Mesenchymal stem cell (in vitro differentiated cells and primary cell): ENCODE measurements at regions not wholly inside any gene's neighbourhood (a gene's known extent, or its start where the extent isn't known, plus 50 kb on each side); places are given as distances from the start of the nearest gene placed in this dataset.

Experiments used
- DNase-seq: peaks from one replicate; pipeline ENCODE4 v3.0.0-alpha.2; 2013
- H2AFZ ChIP-seq: one replicate; pipeline ENCODE4 v1.6.1; 2013; ENCODE audit warnings: low read depth, mild to moderate bottlenecking, control low read depth, inconsistent platforms, low read length, moderate library complexity
- H2AK5ac ChIP-seq: 2 replicates; pipeline ENCODE4 v1.6.1; 2013; ENCODE audit warnings: low read length, moderate library complexity, mild to moderate bottlenecking, inconsistent platforms; ENCODE audit not compliant: severe bottlenecking
- H2BK120ac ChIP-seq: one replicate; pipeline ENCODE4 v1.6.1; 2013; ENCODE audit warnings: low read depth, mild to moderate bottlenecking, inconsistent platforms, low read length, moderate library complexity
- H2BK12ac ChIP-seq, 2 experiments: one replicate each; pipeline ENCODE4 v1.6.1; 2013; ENCODE audit warnings: inconsistent platforms in 2 of 2, low read length in 2 of 2, mild to moderate bottlenecking in 2 of 2, moderate library complexity in 2 of 2, control low read depth in 1 of 2
- H2BK15ac ChIP-seq: one replicate; pipeline ENCODE4 v1.6.1; 2013; ENCODE audit warnings: mild to moderate bottlenecking, low read depth, inconsistent platforms; ENCODE audit not compliant: poor library complexity, severe bottlenecking
- H2BK5ac ChIP-seq: 2 replicates; pipeline ENCODE4 v1.6.1; 2013; ENCODE audit warnings: low read depth, mild to moderate bottlenecking, low read length, control low read depth, inconsistent platforms; ENCODE audit not compliant: poor library complexity, severe bottlenecking
- H3K14ac ChIP-seq, 2 experiments: one replicate each; pipeline ENCODE4 v1.6.1; 2013; ENCODE audit warnings: inconsistent platforms in 2 of 2, low read length in 2 of 2, control low read depth in 1 of 2, mild to moderate bottlenecking in 1 of 2, moderate library complexity in 1 of 2
- H3K18ac ChIP-seq, 2 experiments: one replicate each; pipeline ENCODE4 v1.6.1; 2013; ENCODE audit warnings: inconsistent platforms in 2 of 2, low read length in 2 of 2, control low read depth in 1 of 2, low read depth in 1 of 2, mild to moderate bottlenecking in 1 of 2
- H3K23ac ChIP-seq, 2 experiments: one replicate each; pipeline ENCODE4 v1.6.1; 2013; ENCODE audit warnings: inconsistent platforms in 2 of 2, low read length in 2 of 2, mild to moderate bottlenecking in 2 of 2, moderate library complexity in 2 of 2, control low read depth in 1 of 2
- H3K27ac ChIP-seq: 2 replicates; pipeline ENCODE4 v1.5.1; 2013; ENCODE audit warnings: mild to moderate bottlenecking, moderate library complexity, low read length, control low read depth, inconsistent platforms; ENCODE audit not compliant: poor library complexity, severe bottlenecking
- H3K27me3 ChIP-seq, 2 experiments: 2 replicates each; pipeline versions ENCODE4 v1.6.1 to v1.7.0; 2013; ENCODE audit warnings: low read length in 2 of 2, mild to moderate bottlenecking in 2 of 2, moderate library complexity in 2 of 2, control low read depth in 1 of 2, inconsistent platforms in 1 of 2; ENCODE audit not compliant: control insufficient read depth in 1 of 2, insufficient read depth in 1 of 2
- H3K36me3 ChIP-seq, 2 experiments: 2 replicates each; pipeline versions ENCODE4 v1.6.1 to v1.7.0; 2013; ENCODE audit warnings: low read length in 2 of 2, control low read depth in 1 of 2, inconsistent platforms in 1 of 2, low read depth in 1 of 2, mild to moderate bottlenecking in 1 of 2; ENCODE audit not compliant: insufficient read depth in 2 of 2, control insufficient read depth in 1 of 2
- H3K4ac ChIP-seq, 2 experiments: one replicate each; pipeline ENCODE4 v1.6.1; 2013; ENCODE audit warnings: inconsistent platforms in 2 of 2, low read length in 2 of 2, mild to moderate bottlenecking in 2 of 2, moderate library complexity in 2 of 2, control low read depth in 1 of 2, low read depth in 1 of 2
- H3K4me1 ChIP-seq: 2 replicates; pipeline ENCODE4 v1.6.1; 2013; ENCODE audit warnings: low read depth, low read length, control low read depth; ENCODE audit not compliant: control insufficient read depth, insufficient read depth
- H3K4me2 ChIP-seq: 2 replicates; pipeline ENCODE4 v1.6.1; 2013; ENCODE audit warnings: low read length, mild to moderate bottlenecking, inconsistent platforms; ENCODE audit not compliant: poor library complexity, severe bottlenecking
- H3K4me3 ChIP-seq, 2 experiments: 2 replicates each; pipeline versions ENCODE4 v1.5.1 to v1.7.0; 2013; ENCODE audit warnings: low read length in 2 of 2, mild to moderate bottlenecking in 2 of 2, control low read depth in 1 of 2, low read depth in 1 of 2; ENCODE audit not compliant: insufficient read depth in 1 of 2
- H3K79me1 ChIP-seq: replicated peaks from 2 replicates; pipeline ENCODE4 v1.6.1; 2013; ENCODE audit warnings: mild to moderate bottlenecking, control low read depth, low read length, inconsistent platforms; ENCODE audit not compliant: poor library complexity, severe bottlenecking
- H3K9ac ChIP-seq: 2 replicates; pipeline ENCODE4 v1.7.0; 2013; ENCODE audit warnings: mild to moderate bottlenecking, low read length, moderate library complexity
- H3K9me3 ChIP-seq: 2 replicates; pipeline ENCODE4 v1.7.0; 2013; ENCODE audit warnings: mild to moderate bottlenecking, low read length; ENCODE audit not compliant: control insufficient read depth
- H4K8ac ChIP-seq: one replicate; pipeline ENCODE4 v1.6.1; 2013; ENCODE audit warnings: inconsistent platforms, mild to moderate bottlenecking, low read length, moderate library complexity
- H4K91ac ChIP-seq: one replicate; pipeline ENCODE4 v1.6.1; 2013; ENCODE audit warnings: mild to moderate bottlenecking, low read length, inconsistent platforms
- WGBS: methylation state at CpG from one replicate; pipeline ENCODE4 v1.1.7; 2013; ENCODE audit warnings: mixed read lengths; 5-methylcytosine and 5-hydroxymethylcytosine counted together

GRCh38 chr9:13001989-13002580, 227.3 kb downstream of the LURAP1L start:
- Histone ChIP-seq H2AK5ac (no peak overlapping the region), H3K4me3 (no peak overlapping the region), H3K36me3 (no peaks in the 10 kb centered on the region), H3K27ac (no peak overlapping the region), H2BK15ac (no peak overlapping the region), H3K27me3 (no peaks in the 10 kb centered on the region), H3K18ac (no peak overlapping the region), H2BK5ac (no peak overlapping the region), H2AFZ (no peak overlapping the region), H3K4me1 (no peaks in the 10 kb centered on the region), H4K8ac (no peak overlapping the region), H3K79me1 (no peaks in the 10 kb centered on the region), H3K9ac (peak overlapping the region; percentile 25), H3K14ac (no peak overlapping the region), H3K4ac (no peak overlapping the region), H2BK12ac (no peak overlapping the region), H2BK120ac (no peak overlapping the region), H3K4me2 (no peak overlapping the region), H3K23ac (no peak overlapping the region), H4K91ac (no peak overlapping the region), H3K9me3 (peaks cover 6% of the 10 kb centered on the region)
- no peak for DNase-seq
- 96% methylated on average over 2 of the region's 4 CpGs for WGBS

GRCh38 chr9:13002740-13003139, 227.9 kb downstream of the LURAP1L start:
- H2BK120ac ChIP-seq, result no peak overlapping the region
- H2AFZ ChIP-seq, result no peak overlapping the region
- no peak overlapping the region for H2BK12ac ChIP-seq
- no peak overlapping the region for H3K4ac ChIP-seq
- no peak overlapping the region for H2BK15ac ChIP-seq
- no peaks in the 10 kb centered on the region for H3K36me3 ChIP-seq
- no peaks in the 10 kb centered on the region for H3K79me1 ChIP-seq
- H3K18ac ChIP-seq, result no peak overlapping the region
- H3K4me3 ChIP-seq, result no peak overlapping the region
- H4K8ac ChIP-seq, result no peak overlapping the region
- no peak overlapping the region for H4K91ac ChIP-seq
- H3K14ac ChIP-seq, result no peak overlapping the region
- no peak overlapping the region for H3K9ac ChIP-seq
- no peak overlapping the region for H3K27ac ChIP-seq
- H3K23ac ChIP-seq, result no peak overlapping the region
- H3K4me2 ChIP-seq, result no peak overlapping the region
- WGBS, result no CpG with 5 or more reads among the region's 2 CpGs
- no peak overlapping the region for H2BK5ac ChIP-seq
- peaks cover 6% of the 10 kb centered on the region for H3K9me3 ChIP-seq
- no peak overlapping the region for H2AK5ac ChIP-seq
- no peak for DNase-seq
- no peaks in the 10 kb centered on the region for H3K27me3 ChIP-seq
- H3K4me1 ChIP-seq, result no peaks in the 10 kb centered on the region

GRCh38 chr9:13009871-13010270, 235.1 kb downstream of the LURAP1L start:
- Histone ChIP-seq H3K9ac (no peak overlapping the region), H3K4me1 (no peaks in the 10 kb centered on the region), H3K18ac (no peak overlapping the region), H3K79me1 (no peaks in the 10 kb centered on the region), H3K14ac (no peak overlapping the region), H3K27me3 (no peaks in the 10 kb centered on the region), H3K4me2 (no peak overlapping the region), H3K23ac (no peak overlapping the region), H3K27ac (no peak overlapping the region), H4K91ac (no peak overlapping the region), H2BK120ac (no peak overlapping the region), H2BK12ac (no peak overlapping the region), H2AK5ac (no peak overlapping the region), H3K9me3 (peaks cover 3% of the 10 kb centered on the region), H3K4me3 (no peak overlapping the region), H2AFZ (no peak overlapping the region), H3K36me3 (no peaks in the 10 kb centered on the region), H2BK15ac (no peak overlapping the region), H4K8ac (no peak overlapping the region), H2BK5ac (no peak overlapping the region), H3K4ac (no peak overlapping the region)
- DNase-seq, result no peak
- WGBS, result 100% methylated on average over 1 of the region's 2 CpGs

- Histone ChIP-seq H3K4me3 (no peak overlapping the region), H3K14ac (no peak overlapping the region), H2BK15ac (no peak overlapping the region), H3K36me3 (no peaks in the 10 kb centered on the region), H4K91ac (no peak overlapping the region), H2AK5ac (no peak overlapping the region), H4K8ac (no peak overlapping the region), H2BK120ac (no peak overlapping the region), H3K27me3 (no peaks in the 10 kb centered on the region), H3K9ac (no peak overlapping the region), H3K4ac (no peak overlapping the region), H3K4me2 (no peak overlapping the region), H3K18ac (peak overlapping the region in 1 of 2 experiments; percentile 39), H3K79me1 (no peaks in the 10 kb centered on the region), H2AFZ (no peak overlapping the region), H3K4me1 (no peaks in the 10 kb centered on the region), H3K27ac (no peak overlapping the region), H2BK12ac (no peak overlapping the region), H3K23ac (no peak overlapping the region), H2BK5ac (no peak overlapping the region), H3K9me3 (no peaks in the 10 kb centered on the region)
- WGBS, result 79% methylated on average over 1 of the region's 2 CpGs
- DNase-seq, result peak; percentile 36
Observed at GRCh38 chr9:13013991-13014883, 239.4 kb downstream of the LURAP1L start.
